Cerebellar nuclear complex (tissue), 1 donor: ENCODE measurements at regions not wholly inside any gene's neighbourhood (a gene's known extent, or its start where the extent isn't known, plus 50 kb on each side); places are given as distances from the start of the nearest gene placed in this dataset.
"Not testable (repeated sequence)": the region's sequence is repeated elsewhere in the genome, so short reads cannot be mapped to it uniquely, and the experiment has no call there.

ENCODE experiments used
- DNase-seq, 2 experiments: peaks; one replicate each; lab custom pipeline; 2025; lab: John Stamatoyannopoulos, UW

DNA sequence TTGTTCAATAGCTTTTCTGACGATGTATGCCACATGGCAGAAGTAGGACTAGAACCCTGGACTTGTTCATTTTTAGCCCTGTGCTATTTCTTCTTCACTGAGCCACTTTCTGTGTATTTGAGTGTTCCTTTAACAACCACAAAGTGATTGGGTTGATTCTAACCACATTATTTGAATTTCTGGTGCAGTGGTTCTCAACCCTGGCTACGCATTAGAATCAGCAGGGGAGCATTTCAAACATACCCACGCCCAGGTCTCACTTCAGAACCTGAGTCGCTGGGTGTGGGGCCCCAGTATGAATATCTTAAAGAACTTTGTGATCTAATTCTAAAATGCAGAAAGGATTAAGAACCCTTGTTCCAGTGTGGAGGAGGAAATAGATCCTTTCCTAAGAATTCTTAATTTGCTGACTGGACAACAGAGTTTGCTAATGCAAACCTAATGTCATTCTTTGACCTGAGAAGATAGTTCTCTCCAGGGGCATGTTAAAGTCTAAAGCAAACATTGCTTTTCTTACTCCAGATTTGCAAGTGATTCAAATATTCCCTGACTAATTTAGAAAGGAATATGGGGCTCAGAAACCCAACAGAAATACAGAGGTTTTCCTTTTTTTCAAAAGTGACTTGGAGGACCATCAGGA, 75.4 kb upstream of the GDNF start:
- DNase-seq = no peak

- DNase-seq = not testable (repeated sequence)
Measured at GRCh38 chr5:37909610-37910266, 69.9 kb upstream of the GDNF start.

DNA sequence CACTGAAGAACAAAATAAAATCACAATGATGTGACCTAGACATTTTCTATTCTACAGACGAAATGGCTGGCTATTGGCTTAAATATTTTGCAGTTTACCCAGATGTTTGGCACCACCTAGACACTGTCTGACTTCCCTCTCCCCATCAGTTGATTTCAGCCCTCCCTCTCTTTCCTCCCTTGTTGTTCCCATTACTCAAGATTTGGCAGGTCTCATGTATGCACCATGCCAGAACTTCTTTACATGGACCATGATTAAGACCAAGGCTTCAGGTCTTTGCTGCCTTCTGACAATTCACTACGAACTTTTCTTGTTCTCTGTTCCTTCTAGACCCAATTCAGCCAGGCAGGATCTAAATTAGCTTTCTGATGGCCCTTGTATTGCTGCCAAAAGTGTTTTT, 66.6 kb upstream of the GDNF start:
- DNase-seq = no peak

- DNase-seq = no peak
Measured at GRCh38 chr5:37905230-37905629, 65.4 kb upstream of the GDNF start.

DNA sequence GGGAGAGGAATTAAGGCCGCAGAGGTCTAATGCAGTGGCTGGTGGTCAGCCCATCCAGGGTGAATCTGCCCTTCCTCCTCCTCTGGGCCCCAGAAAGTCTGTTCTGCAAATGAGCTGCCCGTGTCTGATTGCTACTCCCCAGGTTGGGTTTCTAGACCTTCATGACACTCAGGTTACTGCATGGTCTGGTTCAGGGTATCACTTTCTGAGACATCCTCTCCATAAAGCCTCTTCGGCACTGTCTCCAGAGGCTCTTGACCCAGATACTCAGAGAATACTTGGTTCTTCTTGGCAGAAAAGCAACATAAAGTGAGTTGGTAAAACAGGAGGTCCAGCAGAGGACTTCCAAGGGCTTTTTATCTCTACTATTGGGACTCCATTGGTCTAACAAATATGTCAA, 62.5 kb upstream of the GDNF start:
- DNase-seq = no peak

DNA sequence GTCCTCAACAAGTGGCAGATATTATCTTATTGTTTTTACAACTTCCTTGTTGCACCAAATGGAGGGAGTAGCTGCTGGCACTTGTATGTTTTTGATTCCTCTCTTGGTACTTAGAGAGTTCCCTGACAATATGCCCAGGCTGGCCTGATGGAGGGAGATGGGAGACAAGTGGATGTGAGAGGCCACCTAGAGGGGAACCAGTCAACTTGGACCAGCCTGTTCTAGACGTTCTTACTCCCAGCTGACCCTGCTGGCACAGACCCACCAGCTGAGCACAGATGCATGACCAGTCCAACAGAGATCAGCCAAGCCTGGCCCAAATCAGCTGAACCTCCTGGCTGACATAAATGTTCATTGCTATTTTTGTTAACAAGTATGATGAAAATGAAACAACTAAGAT, 60.9 kb upstream of the GDNF start:
- no peak for DNase-seq

GRCh38 chr5:37899037-37899436, 59.2 kb upstream of the GDNF start:
- no peak for DNase-seq

GRCh38 chr5:37896159-37896558, 56.3 kb upstream of the GDNF start:
- DNase-seq = no peak

GRCh38 chr5:37893434-37894134, 53.7 kb upstream of the GDNF start:
- DNase-seq = no peak

DNA sequence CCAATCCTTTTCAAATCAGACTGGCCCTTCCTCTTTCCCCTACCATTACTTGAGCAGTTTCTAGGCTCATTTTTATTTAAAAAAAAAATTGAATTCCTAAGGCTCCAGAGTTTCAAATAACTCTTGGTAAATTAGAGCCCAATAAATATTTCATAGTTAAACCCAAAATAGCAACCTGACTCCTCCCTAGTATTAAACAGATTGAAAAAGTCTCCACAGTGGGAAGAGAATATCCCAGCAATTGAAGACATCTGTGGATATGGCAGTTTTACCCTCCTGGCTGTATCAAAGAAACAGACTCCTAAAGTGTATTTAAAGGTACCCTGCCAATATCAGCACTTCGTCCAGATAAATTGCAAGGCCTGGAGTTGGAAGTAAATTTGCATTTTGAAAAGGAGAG, 52.7 kb upstream of the GDNF start:
- DNase-seq = no peak

DNA sequence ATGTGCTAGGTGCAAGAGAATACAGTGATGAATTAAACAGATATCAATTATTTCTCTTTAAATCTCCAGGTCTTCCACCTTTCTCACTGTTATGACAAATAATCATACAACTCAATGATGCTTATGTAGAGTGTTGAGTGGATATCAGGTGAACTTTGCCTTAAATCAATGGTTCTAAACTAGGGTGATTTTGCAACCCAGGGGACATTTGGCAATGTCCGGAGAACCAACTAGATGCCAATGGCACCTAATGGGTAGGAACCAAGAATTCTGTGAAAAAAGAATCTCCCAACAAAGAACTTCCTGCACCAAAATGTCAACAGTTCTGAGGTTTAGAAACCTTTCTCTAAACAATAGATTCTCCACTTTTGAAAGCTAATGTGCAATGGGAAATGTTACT, 52.0 kb upstream of the GDNF start:
- no peak for DNase-seq

DNA sequence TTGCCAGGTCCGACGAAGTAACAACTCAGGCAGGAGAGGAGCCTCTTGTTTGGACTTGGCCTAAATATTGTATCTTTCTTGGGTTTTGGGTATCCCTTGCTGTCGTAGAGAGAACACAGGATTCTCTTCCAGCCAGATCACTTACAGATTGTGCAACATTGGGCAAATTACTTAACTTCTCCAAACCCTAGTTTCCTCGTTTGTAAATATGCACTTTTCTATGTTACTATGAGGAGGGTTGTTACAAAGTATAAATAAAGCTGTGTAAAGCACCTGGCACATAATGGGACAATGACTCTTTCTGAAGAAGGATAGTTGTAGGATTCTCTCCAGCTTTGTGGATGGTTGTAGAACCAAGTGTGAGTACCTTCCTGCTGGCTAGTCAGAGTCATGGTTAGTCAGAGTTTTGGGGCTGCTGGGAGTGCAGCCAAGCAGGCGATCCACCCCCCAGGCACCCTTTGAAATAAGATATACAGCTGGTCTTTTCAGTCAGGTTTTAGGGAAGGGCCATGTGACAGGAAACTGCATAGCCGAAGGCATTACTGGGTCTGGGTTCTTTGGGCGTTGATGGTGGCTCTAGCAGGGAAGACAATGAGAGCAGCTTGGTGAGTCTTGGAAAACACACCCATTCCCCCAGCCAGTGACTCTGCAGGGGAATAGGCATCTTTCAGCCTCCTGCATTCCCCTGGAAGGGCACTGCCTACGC, 49.9 kb upstream of the GDNF start:
- DNase-seq = no peak
